ENCODE measurements at regions not wholly inside any gene's neighbourhood (a gene's known extent, or its start where the extent isn't known, plus 50 kb on each side); places are given as distances from the start of the nearest gene placed in this dataset.
"Not testable (repeated sequence)": the region's sequence is repeated elsewhere in the genome, so short reads cannot be mapped to it uniquely, and the experiment has no call there.

- peaks cover 0 to 42% (median 0%) of the 10 kb centered on the region in 3 donors for H3K36me3 ChIP-seq
Measured at GRCh38 chr9:92228628-92229027, 64.9 kb downstream of the IARS1 start.

GRCh38 chr9:92224177-92224576 is 69.3 kb downstream of the IARS1 start:
- no peak for TF ChIP-seq CTCF (IDR thresholded peaks at IDR 0.05)
- TF ChIP-seq POLR2A (IDR thresholded peaks at IDR 0.05): no peak
- H3K9me3 ChIP-seq: peaks cover 0 to 4% (median 0%) of the 10 kb centered on the region in 4 donors
- no peak overlapping the region for H3K27ac ChIP-seq
- no peaks in the 10 kb centered on the region for H3K27me3 ChIP-seq
- no peak overlapping the region for H3K4me3 ChIP-seq
- H3K4me1 ChIP-seq: no peaks in the 10 kb centered on the region
- no peak for DNase-seq
- peaks cover 0 to 57% (median 0%) of the 10 kb centered on the region in 3 donors for H3K36me3 ChIP-seq

More at GRCh38 chr9:92228628-92229027, 64.9 kb downstream of the IARS1 start:
- Histone ChIP-seq H3K9me3 (no peaks in the 10 kb centered on the region), H3K27me3 (no peaks in the 10 kb centered on the region), H3K27ac (no peak overlapping the region), H3K4me3 (no peak overlapping the region), H3K4me1 (no peaks in the 10 kb centered on the region)
- no peak for TF ChIP-seq POLR2A (IDR thresholded peaks at IDR 0.05)
- TF ChIP-seq CTCF (IDR thresholded peaks at IDR 0.05): no peak
- DNase-seq: no peak

- Histone ChIP-seq H3K4me1 (no peaks in the 10 kb centered on the region), H3K4me3 (no peak overlapping the region), H3K27me3 (no peaks in the 10 kb centered on the region), H3K9me3 (peaks cover 0 to 4% (median 0%) of the 10 kb centered on the region in 4 donors), H3K36me3 (peaks cover 0 to 55% (median 0%) of the 10 kb centered on the region in 3 donors), H3K27ac (no peak overlapping the region)
- TF ChIP-seq CTCF (IDR thresholded peaks at IDR 0.05): no peak
- no peak for TF ChIP-seq POLR2A (IDR thresholded peaks at IDR 0.05)
- no peak for DNase-seq
Measured at GRCh38 chr9:92223758-92224157, 69.7 kb downstream of the IARS1 start.

GRCh38 chr9:92208693-92209524 is 84.6 kb downstream of the IARS1 start:
- Histone ChIP-seq H3K4me1 (no peaks in the 10 kb centered on the region), H3K36me3 (peaks cover 0 to 47% (median 0%) of the 10 kb centered on the region in 3 donors), H3K4me3 (no peak overlapping the region), H3K27ac (no peak overlapping the region), H3K27me3 (no peaks in the 10 kb centered on the region), H3K9me3 (no peaks in the 10 kb centered on the region)
- no peak for TF ChIP-seq CTCF (IDR thresholded peaks at IDR 0.05)
- no peak for TF ChIP-seq POLR2A (IDR thresholded peaks at IDR 0.05)
- DNase-seq: no peak

GRCh38 chr9:92206488-92206887 is 87.0 kb downstream of the IARS1 start:
- peaks cover 0 to 32% (median 0%) of the 10 kb centered on the region in 3 donors for H3K36me3 ChIP-seq
- H3K27me3 ChIP-seq: no peaks in the 10 kb centered on the region
- H3K27ac ChIP-seq: no peak overlapping the region
- no peaks in the 10 kb centered on the region for H3K9me3 ChIP-seq
- DNase-seq: no peak
- TF ChIP-seq POLR2A (IDR thresholded peaks at IDR 0.05) (no peak), CTCF (IDR thresholded peaks at IDR 0.05) (no peak)
- H3K4me3 ChIP-seq: no peak overlapping the region
- no peaks in the 10 kb centered on the region for H3K4me1 ChIP-seq

GRCh38 chr9:92203887-92204286 is 88.7 kb upstream of the SPTLC1 start:
- not testable (repeated sequence) for H3K27ac ChIP-seq, H3K27me3 ChIP-seq, H3K36me3 ChIP-seq, H3K4me1 ChIP-seq, H3K9me3 ChIP-seq, DNase-seq, H3K4me3 ChIP-seq

- not testable (repeated sequence) for H3K27me3 ChIP-seq
Measured at GRCh38 chr9:92198237-92198636, 83.0 kb upstream of the SPTLC1 start.

More at GRCh38 chr9:92198237-92198636, 83.0 kb upstream of the SPTLC1 start:
- not testable (repeated sequence) for H3K27ac ChIP-seq, H3K4me3 ChIP-seq, H3K9me3 ChIP-seq, DNase-seq, H3K36me3 ChIP-seq, H3K4me1 ChIP-seq
